Activated naive CD8-positive, alpha-beta T cell treated with anti-CD3 and anti-CD28 coated beads for 36 hours (primary cell): ENCODE measurements at regions not wholly inside any gene's neighbourhood (a gene's known extent, or its start where the extent isn't known, plus 50 kb on each side); places are given as distances from the start of the nearest gene placed in this dataset.
"Not testable (repeated sequence)": the region's sequence is repeated elsewhere in the genome, so short reads cannot be mapped to it uniquely, and the experiment has no call there.

Experiments used
- DNase-seq: peaks from one replicate; pipeline ENCODE4 v3.0.0; 2021
- H3K27ac Mint-ChIP-seq: one replicate; pipeline ENCODE4 v1.8.0; 2022; ENCODE audit warnings: mild to moderate bottlenecking, moderate library complexity, mixed read lengths
- H3K27me3 Mint-ChIP-seq: one replicate; pipeline ENCODE4 v1.8.0; 2022; ENCODE audit warnings: mild to moderate bottlenecking, mixed read lengths
- H3K36me3 Mint-ChIP-seq: one replicate; pipeline ENCODE4 v1.8.0; 2021; ENCODE audit warnings: mild to moderate bottlenecking, mixed read lengths
- H3K4me1 Mint-ChIP-seq: one replicate; pipeline ENCODE4 v1.8.0; 2021; ENCODE audit warnings: mixed read lengths
- H3K4me3 Mint-ChIP-seq: one replicate; pipeline ENCODE4 v1.8.0; 2022; ENCODE audit warnings: mild to moderate bottlenecking, moderate library complexity, mixed read lengths
- H3K9me3 Mint-ChIP-seq: one replicate; pipeline ENCODE4 v1.8.0; 2022; ENCODE audit warnings: mixed read lengths

DNA sequence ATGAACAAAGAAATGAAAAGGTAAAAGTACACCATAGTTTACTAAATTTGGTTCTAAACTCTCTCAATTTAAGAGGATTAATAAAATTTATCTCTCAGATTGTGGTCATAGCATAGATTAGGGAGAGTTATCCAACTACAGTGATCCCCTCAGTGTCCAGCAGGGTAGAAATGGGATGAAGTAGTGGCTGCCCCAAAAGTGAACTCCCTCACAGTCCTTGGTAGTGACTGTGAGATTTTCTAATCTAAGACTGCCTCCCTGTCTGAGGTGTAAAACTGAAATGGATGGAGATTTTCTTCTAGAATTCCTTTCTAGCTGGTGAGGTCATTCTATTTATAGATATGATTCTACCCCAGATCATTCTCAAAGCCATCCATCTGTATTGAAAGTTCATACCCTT is 455.5 kb downstream of the ACTL7B start:
- DNase-seq = no peak
- H3K9me3 Mint-ChIP-seq = no peaks in the 10 kb centered on the region
- H3K36me3 Mint-ChIP-seq = no peaks in the 10 kb centered on the region
- H3K4me3 Mint-ChIP-seq = no peak overlapping the region
- H3K27me3 Mint-ChIP-seq = no peaks in the 10 kb centered on the region
- no peak overlapping the region for H3K27ac Mint-ChIP-seq
- no peaks in the 10 kb centered on the region for H3K4me1 Mint-ChIP-seq

DNA sequence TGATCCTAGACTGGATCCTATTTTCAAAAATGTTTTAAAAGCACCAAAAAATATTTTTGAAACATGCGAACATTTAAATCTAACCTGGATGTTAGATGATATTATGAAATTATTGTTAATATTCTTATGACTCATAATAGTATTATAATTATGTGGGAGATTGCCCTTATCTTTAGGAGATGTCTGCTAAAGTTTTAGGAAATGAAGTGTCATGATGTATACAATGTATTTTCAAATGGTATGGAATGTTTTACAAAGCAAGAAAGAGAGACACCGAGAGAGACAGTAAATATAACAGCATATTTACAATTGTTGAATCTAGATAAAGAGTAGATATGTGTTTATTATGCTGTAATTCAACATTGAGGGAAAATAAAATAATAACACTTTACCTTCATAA is 455.9 kb downstream of the ACTL7B start:
- Mint-ChIP-seq H3K27me3 (no peaks in the 10 kb centered on the region), H3K27ac (no peak overlapping the region), H3K4me3 (no peak overlapping the region), H3K36me3 (no peaks in the 10 kb centered on the region), H3K4me1 (no peaks in the 10 kb centered on the region), H3K9me3 (no peaks in the 10 kb centered on the region)
- no peak for DNase-seq

DNA sequence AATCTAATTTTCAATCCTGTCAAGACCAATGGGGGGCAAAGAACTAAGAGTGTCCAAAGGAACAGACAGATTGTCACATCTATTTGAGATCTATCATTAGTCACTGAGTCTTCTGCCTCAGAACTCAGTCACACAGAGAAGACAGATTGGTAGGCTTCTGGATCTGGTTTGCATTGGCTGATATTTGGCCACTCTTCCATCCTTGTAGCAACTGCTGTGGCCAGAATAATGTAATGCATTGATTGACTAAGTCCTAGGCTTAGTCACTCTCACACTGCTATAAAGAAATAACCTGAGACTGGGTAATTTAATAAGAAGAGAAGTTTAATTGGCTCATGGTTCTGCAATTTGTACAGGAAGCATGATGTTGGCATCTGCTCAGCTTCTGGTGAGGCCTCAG is 458.5 kb downstream of the ACTL7B start:
- Mint-ChIP-seq H3K27me3 (no peaks in the 10 kb centered on the region), H3K36me3 (no peaks in the 10 kb centered on the region), H3K4me1 (no peaks in the 10 kb centered on the region), H3K9me3 (peaks cover 1% of the 10 kb centered on the region), H3K27ac (no peak overlapping the region), H3K4me3 (no peak overlapping the region)
- DNase-seq = no peak

DNA sequence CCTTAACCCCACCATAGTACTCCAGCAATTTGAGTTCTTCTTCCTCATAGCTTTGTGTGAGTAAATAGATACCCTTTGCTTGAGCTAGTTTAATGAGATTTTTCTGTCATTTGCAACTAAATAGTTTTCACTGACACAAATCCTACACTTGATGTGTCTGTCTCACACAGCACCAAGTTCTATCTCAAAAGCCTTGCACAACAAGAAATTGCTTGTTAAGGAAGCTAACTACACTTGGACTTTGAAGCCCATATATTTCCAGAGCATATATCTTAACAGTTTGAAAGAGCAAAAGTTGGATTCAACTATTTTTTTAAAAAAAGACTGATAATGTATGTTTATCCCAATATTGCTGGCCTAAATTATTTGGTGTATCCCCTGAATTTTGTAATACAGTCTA is 459.2 kb downstream of the ACTL7B start:
- Mint-ChIP-seq H3K27me3 (no peaks in the 10 kb centered on the region), H3K4me3 (no peak overlapping the region), H3K27ac (no peak overlapping the region), H3K9me3 (peaks cover 1% of the 10 kb centered on the region), H3K4me1 (no peaks in the 10 kb centered on the region), H3K36me3 (no peaks in the 10 kb centered on the region)
- DNase-seq = no peak

DNA sequence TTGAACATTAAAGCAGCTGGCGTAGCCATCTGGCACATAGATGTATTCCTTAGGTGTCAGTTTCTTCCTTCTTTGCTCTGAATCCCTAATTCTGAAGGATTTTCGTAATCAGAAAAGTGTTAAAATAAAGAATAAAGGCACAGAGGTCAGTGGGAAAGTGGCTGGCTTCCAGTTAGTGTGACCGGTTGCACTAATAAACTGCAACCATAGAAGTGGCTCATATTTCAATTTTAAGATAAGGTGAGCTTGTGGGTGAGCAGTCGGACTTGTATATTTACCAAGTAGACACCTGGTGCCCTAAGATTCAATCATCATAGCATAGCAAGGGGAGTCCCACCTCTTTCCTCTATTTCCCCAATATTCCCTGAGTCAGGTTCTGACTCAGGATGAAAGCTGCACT is 459.6 kb downstream of the ACTL7B start:
- no peak for DNase-seq
- no peaks in the 10 kb centered on the region for H3K36me3 Mint-ChIP-seq
- H3K27me3 Mint-ChIP-seq = no peaks in the 10 kb centered on the region
- H3K4me3 Mint-ChIP-seq = no peak overlapping the region
- H3K4me1 Mint-ChIP-seq = no peaks in the 10 kb centered on the region
- H3K27ac Mint-ChIP-seq = no peak overlapping the region
- peaks cover 1% of the 10 kb centered on the region for H3K9me3 Mint-ChIP-seq

DNA sequence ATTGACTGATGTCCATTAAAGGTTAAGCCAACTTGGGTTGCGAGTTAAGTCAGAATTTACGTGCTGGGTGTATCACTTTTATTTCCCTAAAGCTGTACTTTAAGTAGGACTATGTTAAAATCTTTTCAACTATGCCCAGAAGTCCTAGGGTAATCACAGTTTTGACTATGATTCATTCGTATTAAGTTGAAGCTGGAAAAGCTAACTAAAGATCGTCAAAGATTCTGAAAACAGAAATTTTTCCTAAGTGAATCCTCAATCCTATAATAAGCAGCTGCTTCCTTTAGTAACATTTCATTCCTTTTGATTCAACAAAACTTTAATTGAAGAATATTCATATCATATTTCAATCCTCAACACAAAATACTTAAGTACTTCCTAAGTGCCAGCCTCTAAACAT is 460.4 kb downstream of the ACTL7B start:
- no peaks in the 10 kb centered on the region for H3K4me1 Mint-ChIP-seq
- H3K36me3 Mint-ChIP-seq = no peaks in the 10 kb centered on the region
- H3K27me3 Mint-ChIP-seq = no peaks in the 10 kb centered on the region
- no peak for DNase-seq
- H3K9me3 Mint-ChIP-seq = peaks cover 1% of the 10 kb centered on the region
- no peak overlapping the region for H3K27ac Mint-ChIP-seq
- no peak overlapping the region for H3K4me3 Mint-ChIP-seq

DNA sequence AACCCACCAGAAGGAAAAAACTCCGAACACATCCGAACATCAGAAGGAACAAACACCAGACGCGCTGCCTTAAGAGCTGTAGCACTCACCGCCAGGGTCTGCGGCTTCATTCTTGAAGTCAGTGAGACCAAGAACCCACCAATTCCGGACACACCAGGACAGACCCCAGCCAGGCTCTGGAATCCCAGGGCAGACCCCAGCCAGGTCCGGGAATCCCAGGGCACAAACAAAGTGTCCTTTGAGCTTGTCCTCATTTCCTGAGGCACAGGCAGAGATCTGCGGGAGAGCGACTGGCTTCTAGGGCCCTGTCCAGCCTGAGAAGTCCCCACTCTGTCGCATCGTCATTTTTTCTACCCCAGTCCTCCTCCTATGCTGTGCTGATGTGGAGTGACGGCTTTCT is 461.1 kb downstream of the ACTL7B start:
- Mint-ChIP-seq H3K36me3 (no peaks in the 10 kb centered on the region), H3K9me3 (peaks cover 1% of the 10 kb centered on the region), H3K27me3 (no peaks in the 10 kb centered on the region), H3K4me1 (no peaks in the 10 kb centered on the region), H3K4me3 (no peak overlapping the region), H3K27ac (no peak overlapping the region)
- DNase-seq = no peak

DNA sequence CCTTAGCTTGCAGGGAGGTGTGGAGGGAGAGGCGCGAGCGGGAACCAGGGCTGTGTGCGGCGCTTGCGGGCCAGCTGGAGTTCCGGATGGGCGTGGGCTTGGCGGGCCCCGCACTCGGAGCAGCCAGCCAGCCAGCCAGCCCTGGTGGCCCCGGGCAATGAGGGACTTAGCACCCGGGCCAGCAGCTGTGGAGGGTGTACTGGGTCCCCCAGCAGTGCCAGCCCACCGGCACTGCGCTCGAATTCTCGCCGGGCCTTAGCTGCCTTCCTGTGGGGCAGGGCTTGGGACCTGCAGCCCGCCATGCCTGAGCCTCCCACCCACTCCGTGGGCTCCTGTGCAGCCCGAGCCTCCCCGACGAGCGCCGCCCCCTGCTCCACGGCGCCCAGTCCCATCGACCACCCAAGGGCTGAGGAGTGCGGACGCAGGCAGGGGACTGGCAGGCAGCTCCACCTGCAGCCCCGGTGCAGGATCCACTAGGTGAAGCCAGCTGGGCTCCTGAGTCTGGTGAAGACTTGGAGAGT is 462.2 kb downstream of the ACTL7B start:
- H3K9me3 Mint-ChIP-seq, H3K27me3 Mint-ChIP-seq, H3K4me3 Mint-ChIP-seq, H3K4me1 Mint-ChIP-seq, DNase-seq, H3K27ac Mint-ChIP-seq, H3K36me3 Mint-ChIP-seq: not testable (repeated sequence)

DNA sequence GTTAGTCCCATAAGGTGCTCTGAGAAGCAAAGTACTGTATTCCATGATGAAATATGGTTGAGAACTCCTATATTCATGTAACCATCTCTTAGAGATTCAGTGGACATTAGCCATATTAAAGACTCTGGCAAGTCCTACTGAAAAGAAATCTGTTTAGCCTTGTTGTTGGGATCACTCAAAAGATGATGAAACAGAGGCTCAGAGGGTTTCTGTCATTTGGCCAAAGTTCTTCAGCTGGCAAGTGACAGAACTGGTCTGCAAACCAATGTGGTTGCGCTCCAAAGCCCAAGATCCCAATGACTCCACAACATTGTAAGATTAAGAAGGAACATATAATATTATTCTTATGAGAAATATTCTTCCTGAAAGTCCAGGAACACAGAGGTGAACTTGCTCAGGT is 462.9 kb downstream of the ACTL7B start:
- Mint-ChIP-seq H3K27ac (no peak overlapping the region), H3K9me3 (peaks cover 1% of the 10 kb centered on the region), H3K36me3 (no peaks in the 10 kb centered on the region), H3K4me1 (no peaks in the 10 kb centered on the region), H3K4me3 (no peak overlapping the region), H3K27me3 (no peaks in the 10 kb centered on the region)
- no peak for DNase-seq

DNA sequence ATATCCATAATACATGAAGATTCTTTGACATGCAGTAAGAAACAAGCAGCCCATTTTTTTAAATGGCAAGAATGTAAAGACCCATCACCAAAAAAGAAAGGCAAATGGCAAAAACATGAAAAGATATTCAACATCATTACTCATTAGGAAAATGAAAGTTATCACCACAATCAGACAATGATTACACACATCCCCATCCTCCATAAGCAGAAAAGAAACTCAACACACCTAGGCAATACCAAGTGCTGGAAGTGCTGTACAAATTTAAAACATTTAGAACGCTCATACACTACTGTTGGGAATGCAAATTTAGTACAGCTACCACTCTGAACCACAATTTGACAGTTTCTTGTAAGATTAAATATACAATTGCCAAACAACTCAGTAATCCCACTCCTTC is 466.7 kb downstream of the ACTL7B start:
- no peak for DNase-seq
- no peak overlapping the region for H3K4me3 Mint-ChIP-seq
- no peaks in the 10 kb centered on the region for H3K27me3 Mint-ChIP-seq
- H3K4me1 Mint-ChIP-seq = no peaks in the 10 kb centered on the region
- H3K9me3 Mint-ChIP-seq = peaks cover 4% of the 10 kb centered on the region
- H3K27ac Mint-ChIP-seq = no peak overlapping the region
- no peaks in the 10 kb centered on the region for H3K36me3 Mint-ChIP-seq

DNA sequence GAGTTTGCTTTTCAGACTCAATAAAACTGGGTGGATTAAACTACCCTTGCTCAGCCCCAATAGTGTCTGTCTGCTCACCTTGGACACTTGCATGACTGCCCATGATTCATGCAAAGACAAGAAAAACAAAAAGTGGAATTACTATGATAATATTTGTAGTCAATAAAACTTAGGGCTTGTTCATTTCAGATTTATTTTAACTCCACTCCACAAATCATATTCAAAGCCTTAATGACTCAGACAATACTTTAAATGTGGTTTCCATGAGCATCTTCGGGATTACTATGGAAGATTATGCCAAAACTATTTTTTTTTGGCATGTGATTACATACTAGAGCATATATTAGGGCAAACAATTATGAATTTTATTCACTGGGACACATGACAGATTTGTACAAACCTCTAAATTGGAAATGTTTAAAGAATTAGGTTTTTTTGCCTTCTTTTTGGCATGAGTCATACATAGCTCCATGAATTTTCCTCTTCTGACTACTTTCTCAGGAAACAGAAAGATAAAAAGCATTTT is 468.9 kb downstream of the ACTL7B start:
- Mint-ChIP-seq H3K27me3 (no peaks in the 10 kb centered on the region), H3K27ac (no peak overlapping the region), H3K36me3 (no peaks in the 10 kb centered on the region), H3K9me3 (peaks cover 2% of the 10 kb centered on the region), H3K4me3 (no peak overlapping the region), H3K4me1 (no peaks in the 10 kb centered on the region)
- no peak for DNase-seq

DNA sequence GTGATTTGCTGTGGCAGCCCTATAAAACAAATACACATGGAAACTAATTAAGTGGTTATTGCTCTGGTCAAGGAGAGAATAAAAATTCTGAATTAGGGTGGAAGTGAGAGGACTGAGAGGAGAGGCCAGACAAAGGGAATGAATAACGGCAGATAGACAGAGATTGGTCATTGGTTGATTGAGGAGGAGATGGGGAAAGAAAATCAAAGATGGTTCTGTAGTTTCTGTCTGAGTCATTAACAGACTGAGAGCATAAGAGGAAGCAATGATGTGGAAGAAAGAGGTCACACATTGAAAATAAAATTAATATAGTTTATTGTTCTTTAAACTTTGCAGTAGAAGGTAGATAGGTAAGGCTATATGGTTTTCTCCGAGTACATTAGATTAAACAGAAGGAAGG is 469.8 kb downstream of the ACTL7B start:
- Mint-ChIP-seq H3K4me3 (no peak overlapping the region), H3K27ac (no peak overlapping the region), H3K4me1 (no peaks in the 10 kb centered on the region), H3K36me3 (no peaks in the 10 kb centered on the region), H3K9me3 (peaks cover 2% of the 10 kb centered on the region), H3K27me3 (no peaks in the 10 kb centered on the region)
- no peak for DNase-seq

DNA sequence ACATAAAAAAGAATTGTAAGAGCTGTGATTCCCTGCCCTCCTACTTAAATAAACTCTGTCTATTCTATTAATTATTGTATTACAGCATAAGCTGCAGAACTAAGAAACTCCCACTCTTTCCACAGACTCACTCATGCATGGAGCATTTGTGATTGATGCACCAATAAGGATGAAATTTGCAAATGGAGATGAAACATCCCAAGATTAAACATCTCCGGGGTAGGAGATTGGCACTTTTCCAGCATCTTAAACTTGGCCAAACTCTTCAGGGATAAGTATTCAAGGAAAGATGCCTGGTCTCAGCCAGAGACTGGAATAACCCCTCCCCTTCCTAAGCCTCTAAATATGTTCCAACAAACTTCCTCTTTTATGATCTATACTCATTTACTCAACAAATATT is 472.0 kb downstream of the ACTL7B start:
- Mint-ChIP-seq H3K9me3 (peaks cover 2% of the 10 kb centered on the region), H3K27me3 (no peaks in the 10 kb centered on the region), H3K4me3 (no peak overlapping the region), H3K27ac (no peak overlapping the region), H3K36me3 (no peaks in the 10 kb centered on the region), H3K4me1 (no peaks in the 10 kb centered on the region)
- DNase-seq = no peak

DNA sequence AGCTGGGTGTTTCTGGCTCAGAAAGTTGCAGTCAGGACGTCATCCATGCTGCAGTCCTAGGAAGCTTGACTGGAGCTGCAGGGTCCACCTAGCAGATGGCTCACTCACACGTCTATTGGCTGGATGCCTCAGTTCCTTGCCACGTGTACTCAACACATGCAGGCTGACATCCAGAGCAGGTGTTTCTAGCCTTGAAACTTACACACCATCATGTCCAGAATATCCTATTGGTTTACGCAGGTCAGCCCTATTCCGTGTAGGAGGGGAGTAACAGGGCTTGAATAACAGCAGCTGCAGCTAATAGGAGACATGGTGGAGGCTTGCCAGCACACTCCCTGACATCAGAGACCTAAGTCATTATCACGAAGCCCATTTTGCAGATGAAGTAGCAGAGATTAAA is 473.5 kb downstream of the ACTL7B start:
- no peak for DNase-seq
- Mint-ChIP-seq H3K4me1 (no peaks in the 10 kb centered on the region), H3K9me3 (peaks cover 2% of the 10 kb centered on the region), H3K27me3 (no peaks in the 10 kb centered on the region), H3K4me3 (no peak overlapping the region), H3K36me3 (no peaks in the 10 kb centered on the region), H3K27ac (no peak overlapping the region)

DNA sequence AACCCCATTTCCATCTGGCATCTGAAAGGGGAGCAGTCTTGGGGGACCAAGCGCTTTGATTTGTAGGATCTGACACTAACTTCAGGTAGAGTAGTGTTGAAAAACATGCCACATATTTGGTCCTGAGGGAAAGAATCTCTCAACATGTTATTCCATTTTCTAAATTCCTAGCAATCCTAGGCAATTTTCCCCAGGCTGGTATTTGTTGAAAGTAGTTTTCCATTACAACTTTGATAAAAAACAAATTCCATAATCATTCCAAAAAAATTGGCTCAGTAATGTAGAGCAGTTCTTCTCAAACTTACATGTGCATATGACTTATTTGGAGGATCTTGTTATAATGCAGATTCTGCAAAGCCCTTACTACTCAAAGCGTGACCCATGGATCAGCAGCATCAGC is 477.9 kb downstream of the ACTL7B start:
- H3K36me3 Mint-ChIP-seq = no peaks in the 10 kb centered on the region
- H3K9me3 Mint-ChIP-seq = peaks cover 7% of the 10 kb centered on the region
- H3K27me3 Mint-ChIP-seq = no peaks in the 10 kb centered on the region
- no peak overlapping the region for H3K27ac Mint-ChIP-seq
- no peak overlapping the region for H3K4me3 Mint-ChIP-seq
- DNase-seq = no peak
- H3K4me1 Mint-ChIP-seq = no peaks in the 10 kb centered on the region

DNA sequence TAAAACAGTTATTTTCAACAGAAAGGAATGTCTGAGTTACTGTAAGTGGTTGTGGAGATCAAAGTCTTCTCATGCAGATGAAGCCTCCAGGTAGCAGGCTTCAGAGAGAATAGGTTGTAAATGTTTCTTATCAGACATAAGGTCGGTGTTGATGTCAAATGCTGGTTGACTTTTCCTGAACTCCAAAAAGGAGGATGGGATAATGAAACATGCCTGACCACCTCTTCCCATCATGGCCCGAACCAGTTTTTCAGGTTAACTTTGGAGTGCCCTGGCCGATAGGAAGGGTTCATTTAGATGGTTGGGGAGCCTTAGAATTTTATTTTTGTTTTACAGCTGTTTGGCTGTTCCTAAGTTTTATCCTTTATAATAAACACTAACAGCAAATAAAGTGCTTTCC is 478.4 kb downstream of the ACTL7B start:
- no peaks in the 10 kb centered on the region for H3K4me1 Mint-ChIP-seq
- peaks cover 7% of the 10 kb centered on the region for H3K9me3 Mint-ChIP-seq
- H3K27ac Mint-ChIP-seq = no peak overlapping the region
- H3K27me3 Mint-ChIP-seq = no peaks in the 10 kb centered on the region
- H3K36me3 Mint-ChIP-seq = no peaks in the 10 kb centered on the region
- H3K4me3 Mint-ChIP-seq = no peak overlapping the region
- DNase-seq = no peak

DNA sequence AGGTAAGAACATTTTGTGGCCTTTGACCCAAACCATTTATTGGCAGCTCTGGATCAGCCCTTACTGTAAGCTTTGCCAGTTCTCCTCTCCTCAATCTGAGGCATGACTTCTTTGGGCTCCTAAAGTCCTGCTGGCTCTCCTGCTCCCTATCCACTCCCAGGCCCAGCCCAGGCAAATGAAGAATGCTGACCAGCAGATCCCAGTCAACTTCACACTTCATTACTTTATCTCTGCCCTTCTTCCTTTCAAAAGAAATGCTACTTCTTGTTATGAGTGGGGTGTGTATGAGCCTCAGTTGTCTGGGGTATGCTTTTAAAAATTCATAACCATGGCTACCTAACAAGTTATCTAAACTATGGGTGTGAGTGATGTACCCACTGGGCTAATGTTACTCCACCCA is 479.6 kb downstream of the ACTL7B start:
- no peaks in the 10 kb centered on the region for H3K36me3 Mint-ChIP-seq
- no peak for DNase-seq
- no peaks in the 10 kb centered on the region for H3K27me3 Mint-ChIP-seq
- no peak overlapping the region for H3K4me3 Mint-ChIP-seq
- H3K4me1 Mint-ChIP-seq = no peaks in the 10 kb centered on the region
- no peak overlapping the region for H3K27ac Mint-ChIP-seq
- H3K9me3 Mint-ChIP-seq = peaks cover 9% of the 10 kb centered on the region
